HG03045 (cell line): ENCODE measurements at regions not wholly inside any gene's neighbourhood (a gene's known extent, or its start where the extent isn't known, plus 50 kb on each side); places are given as distances from the start of the nearest gene placed in this dataset.
"Not testable (repeated sequence)": the region's sequence is repeated elsewhere in the genome, so short reads cannot be mapped to it uniquely, and the experiment has no call there.

Source experiments
- ATAC-seq: cut with Tn5 transposase; IDR thresholded peaks from one replicate; pipeline ENCODE4 v1.9.1; 2021; ENCODE audit warnings: mild to moderate bottlenecking, moderate library complexity; ENCODE audit not compliant: unreplicated experiment

DNA sequence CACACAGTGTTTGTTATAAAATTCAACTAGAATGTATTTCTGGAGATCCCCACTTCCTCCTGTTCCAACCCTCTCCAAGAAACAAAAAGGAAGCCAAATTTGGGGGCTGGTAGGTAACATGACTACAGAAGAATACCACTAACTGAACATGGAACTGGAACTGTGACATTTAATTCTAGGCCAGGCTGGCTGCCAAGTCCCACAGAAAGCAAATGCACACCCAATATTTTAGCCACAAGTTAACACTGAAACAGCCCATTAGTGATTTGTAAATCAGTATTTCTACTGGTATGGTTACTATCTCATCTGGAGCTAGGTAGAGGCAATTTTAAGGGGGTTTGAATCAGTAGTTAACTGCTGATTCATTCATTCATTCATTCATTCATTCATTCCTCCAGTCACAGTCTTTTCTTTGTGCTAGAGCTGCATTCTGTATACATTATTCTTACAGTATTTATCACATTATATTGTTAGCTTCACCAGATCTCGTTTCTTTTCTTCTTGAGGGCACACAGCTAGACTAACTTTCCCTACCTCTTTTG, 131.7 kb upstream of the GDNF start:
- ATAC-seq: no peak

DNA sequence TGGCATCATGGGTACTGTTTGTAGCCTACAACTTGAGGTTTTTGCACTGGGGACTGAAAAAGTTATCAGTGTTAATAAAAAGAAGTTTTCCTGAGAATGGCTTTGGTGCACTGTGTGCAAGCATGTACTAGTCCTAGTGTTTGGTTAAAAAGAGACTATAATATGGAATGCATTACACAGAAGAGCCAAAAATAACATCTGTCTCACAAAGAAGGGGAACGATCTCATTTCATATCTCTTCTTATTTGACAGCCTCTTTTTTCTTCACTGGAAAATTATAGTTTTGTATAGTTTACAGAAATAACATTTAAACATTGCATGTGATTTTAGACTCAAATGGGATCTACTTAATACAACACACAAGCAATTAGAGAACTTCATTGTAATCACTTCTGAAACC, 127.0 kb upstream of the GDNF start:
- no peak for ATAC-seq

DNA sequence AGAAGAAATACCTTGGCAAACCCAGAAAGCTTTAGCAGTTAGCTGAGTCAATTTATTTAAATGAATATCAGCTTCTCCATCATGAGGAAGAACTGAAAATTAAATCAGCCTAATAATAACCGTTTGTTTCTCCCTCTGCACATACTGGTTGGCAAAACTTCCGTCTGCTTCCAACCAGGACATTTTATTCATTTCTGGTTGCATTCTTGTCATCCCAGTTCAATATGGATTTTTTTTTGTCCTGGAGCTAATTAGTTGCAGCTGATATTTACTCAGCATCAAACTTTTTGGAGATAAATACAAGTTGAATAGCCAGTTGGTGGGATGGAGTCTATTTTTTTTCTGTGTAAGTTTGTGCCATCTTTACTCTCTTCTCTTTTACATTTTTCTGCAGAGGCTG, 126.5 kb upstream of the GDNF start:
- no peak for ATAC-seq

DNA sequence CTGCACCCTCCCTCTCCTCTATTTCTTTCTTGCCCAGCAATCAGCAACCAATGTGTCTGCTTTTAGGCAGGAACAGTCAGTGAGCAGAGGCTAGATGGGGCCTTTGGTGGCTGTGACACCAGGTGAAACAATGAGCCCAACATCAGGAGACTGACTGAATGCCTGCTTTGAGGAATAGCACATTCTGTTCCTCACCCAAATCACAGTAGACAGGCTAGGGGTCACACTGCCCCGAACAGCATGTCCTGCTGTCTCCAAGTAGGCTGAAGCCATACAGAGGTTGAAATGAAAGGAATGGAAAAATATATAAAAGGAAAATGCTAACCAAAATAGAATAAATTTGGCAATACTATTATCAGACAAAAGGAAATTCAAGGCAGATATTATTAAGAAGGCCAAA, 122.5 kb upstream of the GDNF start:
- ATAC-seq: no peak

DNA sequence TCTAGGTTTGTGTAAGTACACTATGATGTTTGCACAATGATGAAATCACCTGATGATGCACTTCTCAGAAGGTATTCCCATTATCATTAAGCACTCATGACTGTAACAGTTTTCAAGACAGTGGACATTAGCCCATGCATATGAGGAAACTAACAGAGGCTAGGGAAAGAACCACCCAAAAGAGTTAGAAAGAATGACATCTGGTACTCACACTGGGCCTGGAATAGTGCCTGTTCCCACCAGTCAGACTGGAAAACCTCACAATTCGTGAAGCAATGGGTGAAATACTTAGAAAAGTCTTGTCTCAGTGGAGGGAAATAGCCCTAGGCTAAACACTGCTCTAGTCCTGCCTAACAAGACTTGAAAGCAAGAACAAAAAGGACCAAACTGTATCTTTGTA, 117.4 kb upstream of the GDNF start:
- no peak for ATAC-seq

DNA sequence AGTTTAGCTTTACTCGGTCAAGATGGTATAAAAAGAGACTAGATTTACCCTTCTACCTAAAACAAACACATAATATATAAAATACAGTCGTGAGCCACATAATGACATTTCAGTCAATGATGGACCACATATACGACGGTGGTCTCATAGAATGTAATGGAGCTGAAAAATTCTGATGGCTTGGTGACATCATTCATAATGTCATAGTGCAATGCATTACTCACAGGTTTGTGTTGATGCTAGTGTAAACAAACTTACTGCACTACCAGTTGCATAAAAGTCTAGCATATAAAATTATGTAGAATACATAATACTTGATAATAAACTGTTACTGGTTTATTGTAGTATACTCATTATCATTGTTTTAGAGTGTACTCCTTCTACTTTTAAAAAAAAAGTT, 115.9 kb upstream of the GDNF start:
- no peak for ATAC-seq

DNA sequence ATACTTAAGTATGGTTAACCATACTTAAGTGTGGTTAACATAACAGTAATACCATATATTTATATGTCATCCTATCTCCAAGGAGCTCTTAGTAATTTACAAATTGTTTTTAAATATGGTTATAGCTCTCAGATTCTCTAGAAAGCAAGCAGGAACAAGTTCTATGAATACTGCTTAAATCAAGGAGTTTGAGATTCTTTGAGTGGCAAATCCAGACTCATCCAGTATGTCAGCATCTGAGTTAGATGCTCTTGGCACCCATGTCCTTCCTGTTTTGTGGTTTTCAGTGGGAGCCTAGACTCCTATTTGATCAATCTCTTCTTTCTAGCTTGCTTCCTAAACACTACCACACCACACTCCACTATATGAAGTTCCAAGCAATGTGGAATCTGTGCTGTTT, 114.7 kb upstream of the GDNF start:
- no peak for ATAC-seq

DNA sequence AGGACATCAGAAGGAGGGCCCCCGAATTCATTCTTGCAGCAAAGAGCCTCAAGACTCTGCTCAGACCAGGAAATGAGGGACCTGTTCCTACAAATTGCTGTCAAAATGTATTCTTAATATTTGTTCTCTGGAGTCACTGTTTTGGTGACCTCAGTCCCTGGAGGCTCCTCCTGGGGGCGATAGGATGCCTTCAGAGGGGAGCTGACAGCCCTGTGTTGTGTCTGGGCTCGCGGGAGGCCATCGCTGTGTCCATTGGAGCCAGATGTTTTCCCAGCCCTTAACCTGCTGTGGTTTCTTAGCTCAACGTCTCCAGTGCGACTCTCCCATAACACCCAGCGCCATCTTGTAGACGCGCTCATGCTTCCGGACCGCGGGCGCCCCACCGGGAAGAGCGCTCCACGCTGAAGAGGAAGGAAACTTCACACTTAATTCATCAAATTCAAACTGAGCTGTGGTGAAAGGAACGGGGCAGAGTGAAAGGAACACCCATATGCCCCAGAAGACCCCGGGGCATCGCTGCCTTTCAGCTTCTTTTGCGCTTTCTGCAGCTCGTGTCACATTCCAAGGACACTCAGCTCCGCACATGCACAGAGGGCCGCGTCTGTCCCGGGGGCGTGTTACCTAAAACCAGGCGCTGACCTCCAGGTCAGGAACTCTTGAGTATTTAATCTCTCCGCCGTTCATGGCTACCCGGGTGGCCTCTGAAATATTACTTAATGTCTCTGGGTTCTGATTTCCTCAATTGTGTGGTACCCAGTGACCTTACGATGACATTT, 112.3 kb upstream of the GDNF start:
- ATAC-seq: no peak

DNA sequence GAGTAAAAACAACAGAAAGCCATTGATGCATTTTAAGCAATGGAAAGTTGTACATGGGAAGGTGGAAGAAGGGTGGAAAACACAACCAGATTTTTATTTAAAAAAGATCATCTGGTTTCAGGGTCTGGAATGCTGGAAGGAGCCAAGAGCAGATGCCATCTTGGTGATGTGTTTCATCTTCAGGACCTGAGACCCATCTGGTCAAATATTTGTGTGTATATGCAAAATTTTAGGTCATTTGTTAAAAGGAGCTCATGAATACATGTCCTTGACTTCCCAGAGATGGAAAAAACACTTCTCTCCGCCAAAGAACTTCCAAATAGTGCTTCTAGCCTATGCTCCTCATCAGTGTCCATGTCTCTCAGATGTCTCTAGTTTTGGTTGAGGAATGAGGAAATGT, 110.6 kb upstream of the GDNF start:
- no peak for ATAC-seq

DNA sequence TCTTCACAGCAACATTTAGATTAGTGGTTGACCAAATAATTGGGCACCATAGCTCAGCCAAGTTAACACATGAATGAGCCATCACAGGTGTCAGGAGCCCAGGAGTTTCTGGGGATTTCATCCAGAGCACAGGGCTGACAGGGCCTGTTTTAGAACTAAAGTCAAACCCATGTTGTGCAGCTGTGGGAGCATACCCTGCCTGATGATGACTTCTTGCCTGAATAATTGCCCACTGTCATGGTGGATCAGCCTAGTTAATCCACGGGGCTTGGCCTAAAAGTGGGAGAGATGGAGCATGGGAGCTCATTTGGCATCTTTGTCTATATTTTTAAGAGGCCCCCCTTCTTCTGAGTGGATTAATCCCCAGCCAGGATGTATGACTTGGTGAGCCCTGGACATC, 105.6 kb upstream of the GDNF start:
- no peak for ATAC-seq

DNA sequence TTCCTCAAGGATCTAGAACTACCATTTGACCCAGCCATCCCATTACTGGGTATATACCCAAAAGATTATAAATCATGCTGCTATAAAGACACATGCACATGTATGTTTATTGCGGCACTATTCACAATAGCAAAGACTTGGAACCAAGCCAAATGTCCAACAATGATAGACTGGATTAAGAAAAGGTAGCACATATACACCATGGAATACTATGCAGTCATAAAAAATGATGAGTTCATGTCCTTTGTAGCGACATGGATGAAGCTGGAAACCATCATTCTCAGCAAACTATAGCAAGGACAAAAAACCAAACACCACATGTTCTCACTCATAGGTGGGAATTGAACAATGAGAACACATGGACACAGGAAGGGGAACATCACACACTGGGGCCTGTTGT, 103.3 kb upstream of the GDNF start:
- not testable (repeated sequence) for ATAC-seq

DNA sequence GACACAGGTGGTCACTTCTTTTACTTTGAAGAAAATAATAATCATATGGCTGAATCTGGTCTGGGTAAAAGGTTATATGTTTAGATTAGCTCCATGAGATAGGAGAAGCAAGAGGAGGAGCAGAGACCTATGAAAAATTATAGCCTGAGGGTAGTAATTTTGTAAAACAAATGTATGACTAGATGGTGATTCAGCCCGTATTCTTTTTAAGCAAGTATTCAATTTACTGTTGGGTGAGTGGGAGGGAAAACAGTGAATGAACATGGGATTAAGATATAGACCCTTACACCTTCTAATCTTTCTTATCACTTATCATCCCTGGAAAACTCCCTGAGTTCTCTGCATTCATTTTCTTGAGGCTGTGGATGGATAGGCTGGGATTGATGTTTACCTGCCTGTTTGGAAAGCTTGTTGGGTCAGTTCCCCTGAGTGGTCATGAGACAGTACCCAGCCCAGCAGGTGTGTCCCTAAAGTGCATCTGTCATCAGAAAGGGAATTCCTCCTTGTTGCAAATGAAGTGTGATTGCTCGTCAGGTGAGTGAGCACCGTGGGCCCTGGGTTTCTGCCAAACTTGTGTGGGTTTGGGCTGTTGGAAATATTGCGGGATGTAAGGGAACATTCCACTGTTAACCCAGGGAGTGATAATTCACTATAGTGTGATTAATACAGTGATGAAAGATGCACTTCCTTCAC, 101.2 kb upstream of the GDNF start:
- ATAC-seq: no peak

DNA sequence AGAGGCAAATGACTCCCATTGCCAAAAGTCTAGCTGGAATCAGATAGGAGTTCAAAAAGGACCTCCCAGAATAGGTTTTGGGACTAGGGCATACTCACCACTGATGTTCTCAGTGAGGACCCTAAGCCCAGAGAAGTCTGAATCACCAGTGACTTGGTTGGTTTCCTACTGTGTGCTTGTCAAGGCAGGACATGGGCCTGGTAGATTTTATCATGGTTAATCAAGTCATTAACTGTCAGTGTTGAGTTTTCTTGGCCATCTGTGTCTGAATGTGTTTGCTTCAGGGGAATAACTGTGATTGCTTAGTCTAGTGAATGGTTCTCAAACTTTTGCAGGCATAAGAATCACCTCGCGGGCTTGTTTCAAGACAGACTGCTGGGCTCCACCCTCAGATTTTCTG, 99.0 kb upstream of the GDNF start:
- ATAC-seq: no peak

DNA sequence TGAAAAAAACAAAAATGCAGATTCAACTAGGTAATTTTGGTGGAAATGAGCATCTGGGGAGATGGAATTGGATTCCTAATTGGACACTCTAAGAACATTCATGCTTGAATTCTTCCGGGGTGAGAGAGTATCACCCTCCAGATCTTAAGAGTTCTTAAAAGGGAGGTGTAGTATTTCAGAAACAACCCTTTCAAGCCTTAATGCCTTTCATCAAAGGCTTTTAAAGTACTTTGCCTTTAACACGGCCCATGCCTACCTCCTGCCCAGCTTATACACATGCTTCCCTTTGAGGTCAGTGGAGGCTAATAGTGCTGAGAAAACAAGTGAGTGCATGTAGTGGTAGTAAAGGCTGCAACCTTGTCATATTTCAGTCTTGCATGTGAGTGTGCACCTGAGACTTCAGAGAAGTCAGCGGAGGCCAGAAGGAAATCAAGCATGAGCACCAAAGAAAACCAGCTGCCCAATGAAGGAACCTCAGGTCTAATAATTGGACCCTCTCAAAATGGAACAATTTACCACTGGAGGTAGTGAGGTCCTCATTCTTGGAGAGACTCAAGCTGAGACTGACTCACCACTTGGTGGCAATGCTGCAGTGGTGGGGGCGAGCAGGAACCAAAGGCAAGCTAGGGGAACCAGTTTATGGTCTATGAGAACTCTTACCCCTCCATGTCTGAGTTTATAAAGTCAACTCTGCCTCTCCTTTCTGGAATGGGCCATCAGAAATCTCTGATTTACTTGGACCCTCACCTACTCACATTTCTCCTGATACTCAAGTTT, 98.4 kb upstream of the GDNF start:
- ATAC-seq: no peak

DNA sequence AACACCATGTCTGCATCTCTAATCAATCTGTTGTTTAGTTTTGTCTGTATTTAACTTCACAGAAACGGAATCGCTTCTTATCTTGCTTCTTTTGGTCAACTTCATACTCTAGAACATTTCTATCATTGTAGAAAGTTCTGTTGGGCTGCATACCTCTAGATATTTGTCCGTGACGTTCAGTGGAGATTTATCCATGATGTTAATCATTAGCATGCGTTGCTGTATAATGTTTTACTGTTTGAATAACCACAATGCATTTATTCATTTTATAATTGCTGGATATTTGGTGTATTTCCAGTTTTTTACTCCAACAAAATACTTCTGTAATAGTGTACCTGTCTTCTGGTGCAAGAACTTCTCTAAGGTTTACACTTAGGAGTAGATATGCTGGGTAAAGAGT, 96.2 kb upstream of the GDNF start:
- no peak for ATAC-seq

DNA sequence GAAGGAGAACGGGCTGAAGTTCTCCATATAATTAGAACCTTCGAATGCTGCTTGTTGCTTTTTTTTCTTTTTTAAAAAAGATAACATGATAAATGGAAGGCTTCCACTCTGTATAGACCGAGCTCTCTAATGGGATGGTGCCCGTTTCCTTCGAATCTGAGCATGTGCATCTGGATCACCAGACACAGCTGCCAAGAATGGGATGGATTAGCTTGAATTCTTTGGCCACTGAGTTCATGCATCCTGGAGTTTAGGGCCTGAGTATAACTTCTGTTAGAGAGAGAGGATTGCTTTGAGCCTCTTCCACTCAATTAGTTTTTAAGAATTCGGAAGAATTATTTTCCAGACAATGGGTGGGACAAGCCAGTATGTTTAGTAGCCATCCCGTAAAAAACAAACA, 93.7 kb upstream of the GDNF start:
- no peak for ATAC-seq

DNA sequence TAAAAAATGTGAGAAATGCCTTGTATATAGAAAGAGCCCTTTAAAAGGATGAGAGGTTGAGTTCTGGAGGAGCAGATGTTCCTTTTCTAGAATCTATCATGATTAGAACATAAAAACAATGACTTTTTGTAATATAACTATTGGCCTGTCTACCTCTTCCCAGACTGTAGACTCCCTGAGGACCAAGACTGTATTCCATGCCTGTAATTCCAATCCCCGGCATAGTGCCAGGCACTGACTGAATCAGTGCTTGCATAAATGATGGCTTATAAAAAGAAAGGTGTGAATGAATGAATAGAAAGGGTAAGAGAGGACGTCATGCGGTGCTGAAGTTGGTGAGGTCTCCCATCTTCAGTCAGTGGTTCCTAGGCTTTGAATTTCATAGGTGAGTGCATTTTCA, 92.6 kb upstream of the GDNF start:
- ATAC-seq: no peak

DNA sequence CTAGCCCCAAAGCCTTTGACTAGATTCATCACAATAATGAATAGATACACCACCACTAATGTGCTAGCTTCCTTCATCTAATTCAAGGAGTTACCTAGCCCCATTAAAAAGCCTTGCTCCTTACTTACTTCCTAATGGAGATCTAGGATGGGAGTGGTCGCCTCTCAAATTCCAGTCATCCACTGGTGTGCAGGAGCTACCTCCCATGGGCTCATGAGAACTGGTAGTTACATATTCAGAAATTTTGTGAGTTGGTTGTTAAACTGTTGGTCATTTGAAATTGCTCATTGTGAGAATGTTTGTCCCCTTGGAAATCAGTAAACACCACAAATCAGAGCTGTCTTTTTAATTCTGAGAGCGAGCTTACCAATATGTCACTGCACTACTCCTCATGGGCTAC, 91.7 kb upstream of the GDNF start:
- no peak for ATAC-seq

DNA sequence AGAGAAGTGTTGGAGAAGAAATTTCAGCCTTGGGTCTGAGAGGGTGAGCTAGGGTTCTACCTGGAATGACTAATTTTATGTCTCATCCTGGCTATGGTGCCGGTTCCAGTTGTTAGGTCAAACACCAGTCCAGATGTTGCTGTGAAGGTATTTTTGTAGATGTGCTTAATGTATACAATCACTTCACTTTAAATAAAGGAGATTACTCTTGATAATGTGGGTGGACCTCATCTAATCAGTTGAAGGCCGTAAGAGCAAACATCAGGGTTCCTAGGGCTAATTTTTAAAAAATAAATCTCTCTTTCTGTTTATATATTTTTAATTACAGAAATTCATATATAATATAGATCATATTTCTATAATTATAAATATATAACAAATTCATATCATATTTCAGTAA, 90.5 kb upstream of the GDNF start:
- ATAC-seq: no peak

DNA sequence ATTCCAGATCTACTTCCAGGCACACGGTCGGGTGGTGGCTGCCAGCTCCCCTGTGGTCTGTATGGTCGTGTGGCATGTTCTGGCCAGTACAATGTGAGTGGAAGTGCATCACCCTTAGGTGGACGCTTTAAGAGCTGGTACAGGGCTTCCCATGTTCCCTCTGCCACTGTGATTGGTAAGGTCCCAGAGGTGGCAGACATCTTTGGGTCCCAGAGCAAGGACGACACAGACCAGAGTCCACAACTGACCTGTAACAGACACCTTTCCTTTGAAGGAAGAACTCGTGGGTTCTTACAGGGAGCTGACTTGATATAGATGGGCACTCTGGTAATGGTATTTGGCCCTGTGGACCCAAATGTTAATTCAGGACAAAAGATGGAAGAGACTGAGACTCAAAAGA, 90.0 kb upstream of the GDNF start:
- no peak for ATAC-seq

DNA sequence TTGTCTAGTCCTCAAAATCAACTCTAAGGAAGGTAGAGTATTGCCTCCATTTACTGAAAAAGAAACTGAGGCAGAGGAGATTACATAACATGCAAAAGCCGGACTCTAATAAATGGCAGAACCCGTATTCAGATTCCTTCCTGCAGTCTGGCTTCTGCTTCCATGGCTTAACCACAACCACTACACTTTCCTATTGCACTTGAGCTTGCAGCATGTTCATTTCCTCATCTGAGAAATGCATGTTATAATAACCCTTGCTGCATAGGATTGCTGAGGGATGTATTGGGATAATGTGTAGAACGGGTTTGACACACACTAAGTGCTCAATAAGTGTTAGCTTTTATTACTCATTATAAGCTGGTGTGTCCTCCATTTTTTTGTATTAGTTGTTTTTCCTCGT, 87.9 kb upstream of the GDNF start:
- not testable (repeated sequence) for ATAC-seq

DNA sequence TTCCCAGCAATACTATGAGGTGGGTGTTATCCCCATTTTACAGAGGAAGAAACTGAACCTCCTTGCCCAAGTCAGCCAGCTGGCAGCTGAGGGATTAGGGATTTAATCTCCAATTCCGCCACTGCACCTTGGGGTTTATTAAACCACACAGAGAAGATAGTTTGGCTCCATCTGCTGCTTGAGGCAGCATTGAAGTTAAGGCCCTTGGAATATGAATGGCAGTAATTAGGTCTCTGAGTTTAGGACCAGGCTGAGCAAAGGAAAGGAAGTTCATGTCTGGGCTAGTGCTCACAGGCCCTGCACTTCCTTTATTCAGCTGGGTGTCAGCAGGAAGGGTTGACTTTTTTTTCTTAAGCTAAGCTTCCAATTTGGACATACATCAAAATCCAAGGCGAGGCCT, 86.9 kb upstream of the GDNF start:
- ATAC-seq: no peak
